ENCODE measurements at regions not wholly inside any gene's neighbourhood (a gene's known extent, or its start where the extent isn't known, plus 50 kb on each side); places are given as distances from the start of the nearest gene placed in this dataset.

DNA sequence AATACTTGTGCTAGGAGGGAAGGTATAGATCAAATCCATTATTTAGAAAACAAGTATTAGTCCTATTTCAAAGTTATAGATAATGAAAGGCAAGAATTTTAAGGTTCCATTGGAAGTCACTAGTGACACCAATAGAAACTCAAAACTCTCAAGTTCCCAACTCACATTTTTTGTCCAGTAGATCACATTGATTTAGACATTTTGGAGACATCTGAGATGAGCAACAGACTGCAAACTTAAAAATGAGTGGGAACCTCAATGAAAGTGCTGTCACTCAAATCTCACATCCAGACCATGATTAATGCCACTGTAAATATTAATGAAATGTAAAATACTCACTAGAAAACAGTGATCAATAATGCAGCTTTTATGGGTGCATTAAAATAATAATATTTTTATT lies 405.0 kb downstream of the ENC1 start:
- no peak for DNase-seq
- Histone ChIP-seq H3K36me3 (ENCODE audit: insufficient read depth in 1 of 2, low read depth in 1 of 2) (no peaks in the 10 kb centered on the region), H3K9me3 (no peaks in the 10 kb centered on the region), H3K27ac (no peak overlapping the region), H3K4me3 (no peak overlapping the region), H3K4me1 (peaks cover 10% of the 10 kb centered on the region), H3K27me3 (ENCODE audit: insufficient read depth in 3 of 3, low read length in 2 of 3) (no peaks in the 10 kb centered on the region)
- intact Hi-C loops (cut with DNase I), result no loop called here
- ATAC-seq, result no peak
- TF ChIP-seq, protein P1, sequence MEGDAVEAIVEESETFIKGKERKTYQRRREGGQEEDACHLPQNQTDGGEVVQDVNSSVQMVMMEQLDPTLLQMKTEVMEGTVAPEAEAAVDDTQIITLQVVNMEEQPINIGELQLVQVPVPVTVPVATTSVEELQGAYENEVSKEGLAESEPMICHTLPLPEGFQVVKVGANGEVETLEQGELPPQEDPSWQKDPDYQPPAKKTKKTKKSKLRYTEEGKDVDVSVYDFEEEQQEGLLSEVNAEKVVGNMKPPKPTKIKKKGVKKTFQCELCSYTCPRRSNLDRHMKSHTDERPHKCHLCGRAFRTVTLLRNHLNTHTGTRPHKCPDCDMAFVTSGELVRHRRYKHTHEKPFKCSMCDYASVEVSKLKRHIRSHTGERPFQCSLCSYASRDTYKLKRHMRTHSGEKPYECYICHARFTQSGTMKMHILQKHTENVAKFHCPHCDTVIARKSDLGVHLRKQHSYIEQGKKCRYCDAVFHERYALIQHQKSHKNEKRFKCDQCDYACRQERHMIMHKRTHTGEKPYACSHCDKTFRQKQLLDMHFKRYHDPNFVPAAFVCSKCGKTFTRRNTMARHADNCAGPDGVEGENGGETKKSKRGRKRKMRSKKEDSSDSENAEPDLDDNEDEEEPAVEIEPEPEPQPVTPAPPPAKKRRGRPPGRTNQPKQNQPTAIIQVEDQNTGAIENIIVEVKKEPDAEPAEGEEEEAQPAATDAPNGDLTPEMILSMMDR (IDR thresholded peaks at IDR 0.05), result no peak

DNA sequence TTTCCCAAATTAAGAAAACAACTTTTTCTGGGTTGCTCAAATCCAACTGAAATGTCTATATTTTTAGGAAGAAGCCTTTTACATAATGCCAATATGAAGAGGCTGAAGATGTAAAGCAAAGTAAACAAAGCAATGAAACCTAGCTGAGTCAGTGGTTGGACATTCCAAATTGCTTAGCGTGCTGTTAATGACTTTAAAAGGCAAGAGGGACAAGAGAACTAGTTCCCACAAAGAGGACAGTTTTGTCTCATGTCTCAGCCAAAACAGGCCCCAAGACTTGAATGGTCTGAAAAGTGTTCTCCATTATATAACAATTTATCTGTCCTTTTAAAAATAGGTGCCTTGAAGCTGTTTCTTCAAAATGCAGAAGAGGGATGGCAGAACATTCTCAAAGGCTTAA lies 407.0 kb downstream of the ENC1 start:
- 86 to 90% (median 88%) methylated on average over 1 of the region's 1 CpG for WGBS, 3 donors
- DNase-seq (no peak), ATAC-seq (no peak)
- no peak overlapping the region for H3K27ac ChIP-seq
- no peaks in the 10 kb centered on the region for H3K27me3 ChIP-seq (ENCODE audit: insufficient read depth in 3 of 3, low read length in 2 of 3)
- intact Hi-C loops (cut with DNase I), result no loop called here
- H3K4me3 ChIP-seq, result no peak overlapping the region
- no peaks in the 10 kb centered on the region for H3K9me3 ChIP-seq
- peaks cover 7% of the 10 kb centered on the region for H3K4me1 ChIP-seq
- H3K36me3 ChIP-seq (ENCODE audit: insufficient read depth in 1 of 2, low read depth in 1 of 2), result no peaks in the 10 kb centered on the region
- TF ChIP-seq, protein P1 (IDR thresholded peaks at IDR 0.05), result no peak

DNA sequence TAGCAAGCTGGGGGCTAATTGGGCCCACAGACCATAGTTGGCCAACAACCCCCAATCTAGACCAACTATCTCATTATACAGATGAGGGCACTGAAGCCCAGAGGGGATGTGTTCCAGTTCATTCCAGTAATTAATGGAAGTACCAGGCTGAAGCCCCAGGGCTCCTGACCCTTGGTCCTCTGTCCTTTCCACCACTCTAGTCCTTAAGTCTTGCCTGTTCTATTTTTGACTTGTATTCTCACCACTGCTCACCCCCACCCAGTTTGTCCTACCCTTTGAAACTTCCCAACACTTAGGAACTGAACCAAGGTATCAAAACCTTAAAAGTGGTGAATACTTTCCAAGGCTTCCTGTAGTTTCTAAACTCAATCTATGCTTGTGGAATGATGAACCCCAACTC lies 407.4 kb downstream of the ENC1 start:
- intact Hi-C loops (cut with DNase I), result no loop called here
- Histone ChIP-seq H3K27ac (no peak overlapping the region), H3K27me3 (ENCODE audit: insufficient read depth in 3 of 3, low read length in 2 of 3) (no peaks in the 10 kb centered on the region), H3K36me3 (ENCODE audit: insufficient read depth in 1 of 2, low read depth in 1 of 2) (no peaks in the 10 kb centered on the region), H3K4me1 (peaks cover 2% of the 10 kb centered on the region), H3K4me3 (no peak overlapping the region), H3K9me3 (no peaks in the 10 kb centered on the region)
- ATAC-seq (no peak), DNase-seq (no peak)
- TF ChIP-seq, protein P1 (IDR thresholded peaks at IDR 0.05), result no peak

DNA sequence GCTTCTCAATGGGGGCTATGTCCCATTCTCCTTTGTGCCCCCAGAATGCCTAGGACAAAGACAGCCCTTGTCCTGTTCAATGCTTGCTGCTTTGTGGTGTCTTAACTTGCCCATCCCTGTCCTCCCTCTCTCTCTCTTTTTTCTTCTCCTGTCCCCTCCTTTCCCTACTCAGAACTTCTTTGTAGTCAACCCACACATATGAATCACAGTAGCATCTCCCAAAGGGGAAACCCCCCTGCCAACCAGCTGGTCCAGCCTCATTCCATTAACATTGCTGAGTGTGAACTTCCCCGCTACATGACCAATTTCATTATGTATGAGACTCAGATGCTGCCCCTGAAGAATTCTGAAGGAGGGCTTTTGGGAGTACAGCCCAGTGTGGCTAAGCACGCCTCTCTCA lies 408.3 kb downstream of the ENC1 start:
- Histone ChIP-seq H3K4me1 (no peaks in the 10 kb centered on the region), H3K36me3 (ENCODE audit: insufficient read depth in 1 of 2, low read depth in 1 of 2) (no peaks in the 10 kb centered on the region), H3K27me3 (ENCODE audit: insufficient read depth in 3 of 3, low read length in 2 of 3) (no peaks in the 10 kb centered on the region), H3K27ac (no peak overlapping the region), H3K9me3 (no peaks in the 10 kb centered on the region), H3K4me3 (no peak overlapping the region)
- DNase-seq, result no peak
- no peak for ATAC-seq
- 92 to 93% (median 92%) methylated on average over 2 of the region's 2 CpGs for WGBS, 3 donors
- TF ChIP-seq, protein P1 (IDR thresholded peaks at IDR 0.05), result no peak
- intact Hi-C loops (cut with DNase I), result no loop called here

DNA sequence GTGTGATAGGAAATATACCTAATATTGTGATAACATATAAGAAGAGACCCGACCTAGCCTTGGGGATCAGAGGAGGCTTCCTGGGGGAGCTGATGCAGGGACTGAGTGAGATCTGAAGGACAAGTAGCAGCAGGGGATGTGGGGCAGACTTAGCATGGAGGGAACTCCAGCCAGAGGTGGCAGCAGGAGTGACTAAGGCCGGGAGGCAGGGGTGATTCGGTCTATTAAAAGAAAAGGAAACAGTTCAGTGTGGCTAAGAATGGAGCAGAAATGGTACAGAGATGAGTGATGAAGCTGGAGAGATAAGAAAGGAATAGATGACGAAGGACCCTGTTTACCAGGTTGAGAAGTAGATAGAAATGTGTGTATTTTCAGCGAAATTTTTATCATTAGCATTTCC lies 408.8 kb downstream of the ENC1 start:
- no peaks in the 10 kb centered on the region for H3K36me3 ChIP-seq (ENCODE audit: insufficient read depth in 1 of 2, low read depth in 1 of 2)
- H3K4me1 ChIP-seq, result no peaks in the 10 kb centered on the region
- 84 to 86% (median 86%) methylated on average over 5 of the region's 5 CpGs for WGBS, 3 donors
- H3K27me3 ChIP-seq (ENCODE audit: insufficient read depth in 3 of 3, low read length in 2 of 3), result no peaks in the 10 kb centered on the region
- intact Hi-C loops (cut with DNase I), result no loop called here
- TF ChIP-seq, protein P1 (IDR thresholded peaks at IDR 0.05), result no peak
- DNase-seq (no peak), ATAC-seq (no peak)
- no peak overlapping the region for H3K4me3 ChIP-seq
- H3K9me3 ChIP-seq, result no peaks in the 10 kb centered on the region
- H3K27ac ChIP-seq, result no peak overlapping the region
